Sigmoid colon (tissue), 6 donors: ENCODE measurements at regions not wholly inside any gene's neighbourhood (a gene's known extent, or its start where the extent isn't known, plus 50 kb on each side); places are given as distances from the start of the nearest gene placed in this dataset.
"Not testable (repeated sequence)": the region's sequence is repeated elsewhere in the genome, so short reads cannot be mapped to it uniquely, and the experiment has no call there.

ENCODE experiments used
- DNase-seq: peaks from one replicate; pipeline ENCODE4 v3.0.0-alpha.2; 2019
- H3K27ac ChIP-seq, 4 donors: fragments of 200-600 bp; sonication (generic); one replicate each; pipeline ENCODE4 v1.5.1; 2016 to 2019; ENCODE audit warnings: mild to moderate bottlenecking in 1 of 4
- H3K27me3 ChIP-seq, 3 donors: fragments of 200-600 bp; sonication (generic); one replicate each; pipeline ENCODE4 v1.5.1; 2019; ENCODE audit warnings: mild to moderate bottlenecking in 1 of 3
- H3K36me3 ChIP-seq, 4 donors: fragments of 200-600 bp; sonication (generic); one replicate each; pipeline ENCODE4 v1.5.1; 2016 to 2019
- H3K4me1 ChIP-seq, 4 donors: fragments of 200-600 bp; sonication (generic); one replicate each; pipeline ENCODE4 v1.5.1; 2017 to 2019
- H3K4me3 ChIP-seq, 4 donors: fragments of 200-600 bp; sonication (generic); one replicate each; pipeline ENCODE4 v1.5.1; 2017 to 2019; ENCODE audit warnings: mild to moderate bottlenecking in 2 of 4, moderate library complexity in 1 of 4
- H3K9me3 ChIP-seq, 4 donors: fragments of 200-600 bp in 3 of 4; sonication (generic) in 3 of 4; one replicate each; pipeline versions ENCODE4 v1.5.1 to v1.6.1; 2013 to 2019
- CTCF ChIP-seq, 4 experiments: fragments of 450-650 bp in 3 of 4; fragments of 200-600 bp in 1 of 4; IDR thresholded peaks; one replicate each; pipeline ENCODE4 v1.5.1; 2016 to 2019; ENCODE audit warnings: antibody characterized with exemption in 4 of 4, mild to moderate bottlenecking in 3 of 4, moderate library complexity in 2 of 4
- EP300 ChIP-seq, 4 donors: sonication (generic); formaldehyde crosslinking; IDR thresholded peaks; one replicate each; pipeline ENCODE4 v1.6.1; 2017; ENCODE audit warnings: antibody characterized with exemption in 4 of 4
- POLR2A ChIP-seq, 2 donors: fragments of 450-650 bp; IDR thresholded peaks; one replicate each; pipeline ENCODE4 v1.6.1; 2016; ENCODE audit warnings: antibody characterized with exemption in 2 of 2, mild to moderate bottlenecking in 2 of 2, moderate library complexity in 2 of 2
- POLR2AphosphoS5 ChIP-seq, 4 donors: sonication (generic); formaldehyde crosslinking; IDR thresholded peaks; one replicate each; pipeline ENCODE4 v1.6.1; 2017; ENCODE audit warnings: antibody characterized with exemption in 4 of 4
- WGBS, 2 donors: extraction: QIAGEN DNeasy Blood & Tissue Kit; methylation state at CpG; one replicate each; pipeline ENCODE4 v1.1.7; 2013; 5-methylcytosine and 5-hydroxymethylcytosine counted together
- intact Hi-C: fragments of 100-400 bp; cut with DNase I; formaldehyde crosslinking; loops from one replicate; pipeline ENCODE4 v1.15.1; 2023
- donor health status: healthy with polysubstance abuse.
- donor health status: healthy.

- no peak for DNase-seq
- H3K4me1 ChIP-seq, result no peaks in the 10 kb centered on the region
- no peaks in the 10 kb centered on the region for H3K9me3 ChIP-seq
- intact Hi-C loops, result no loop called here
- TF ChIP-seq EP300 (IDR thresholded peaks at IDR 0.05) (no peak), POLR2AphosphoS5 (IDR thresholded peaks at IDR 0.05) (no peak), CTCF (IDR thresholded peaks at IDR 0.05) (no peak), POLR2A (IDR thresholded peaks at IDR 0.05) (no peak)
- H3K27me3 ChIP-seq, result no peaks in the 10 kb centered on the region
- no peaks in the 10 kb centered on the region for H3K36me3 ChIP-seq
- no peak overlapping the region for H3K4me3 ChIP-seq
- no peak overlapping the region for H3K27ac ChIP-seq
- WGBS, 2 donors, result 17 to 60% methylated on average over 2 of the region's 2 CpGs
Observed at GRCh38 chr9:68627594-68627993, 77.4 kb upstream of the PIP5K1B start.

DNA sequence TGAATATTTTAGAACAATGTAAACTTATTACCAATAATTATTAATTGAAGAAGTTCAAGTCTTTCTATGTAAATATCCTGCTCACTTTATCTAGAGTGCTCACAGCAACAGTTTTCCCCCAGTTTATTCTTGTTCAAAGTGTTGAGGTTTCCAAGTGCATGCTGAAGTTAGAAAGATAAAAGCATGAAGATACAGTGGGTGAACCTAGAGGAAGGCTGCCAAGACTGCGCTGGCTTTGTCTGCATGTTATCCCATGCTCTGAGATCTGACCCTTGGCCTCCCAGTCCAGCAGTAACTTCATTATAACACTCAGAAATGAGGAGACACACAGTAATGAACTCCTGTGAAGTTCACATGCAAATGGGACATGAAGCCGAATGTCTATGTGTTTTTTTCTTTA lies 76.0 kb upstream of the PIP5K1B start:
- H3K9me3 ChIP-seq, result no peaks in the 10 kb centered on the region
- DNase-seq, result no peak
- 33 to 71% methylated on average over 2 of the region's 2 CpGs for WGBS, 2 donors
- no peak overlapping the region for H3K4me3 ChIP-seq
- no peak overlapping the region for H3K27ac ChIP-seq
- H3K4me1 ChIP-seq, result no peaks in the 10 kb centered on the region
- intact Hi-C loops, result no loop called here
- H3K36me3 ChIP-seq, result no peaks in the 10 kb centered on the region
- TF ChIP-seq POLR2A (IDR thresholded peaks at IDR 0.05), result no peak
- TF ChIP-seq EP300 (IDR thresholded peaks at IDR 0.05), result no peak
- TF ChIP-seq POLR2AphosphoS5 (IDR thresholded peaks at IDR 0.05), result no peak
- TF ChIP-seq CTCF (IDR thresholded peaks at IDR 0.05), result no peak
- H3K27me3 ChIP-seq, result no peaks in the 10 kb centered on the region

DNA sequence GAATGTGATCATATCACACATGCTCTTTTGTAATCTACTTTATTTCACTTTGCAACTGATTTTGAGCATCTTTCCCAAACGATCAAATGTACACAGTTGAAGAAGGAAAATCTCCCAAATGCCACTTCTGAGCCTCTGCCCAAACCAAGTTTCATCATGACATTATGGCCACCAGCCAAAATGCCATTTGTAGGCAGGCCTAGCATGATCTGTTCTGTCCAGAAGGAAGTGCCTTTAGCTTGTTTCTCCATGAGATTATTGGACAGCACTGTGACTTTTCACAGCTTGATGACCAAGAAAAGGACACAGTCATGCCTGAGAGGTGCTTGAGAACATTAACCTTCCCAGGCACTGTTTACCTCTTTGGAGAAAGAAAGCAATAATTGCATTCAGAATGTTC lies 73.2 kb upstream of the PIP5K1B start:
- no peak for DNase-seq
- Histone ChIP-seq H3K9me3 (no peaks in the 10 kb centered on the region), H3K4me3 (no peak overlapping the region), H3K27me3 (no peaks in the 10 kb centered on the region), H3K27ac (no peak overlapping the region), H3K36me3 (no peaks in the 10 kb centered on the region), H3K4me1 (no peaks in the 10 kb centered on the region)
- TF ChIP-seq POLR2AphosphoS5 (IDR thresholded peaks at IDR 0.05) (no peak), EP300 (IDR thresholded peaks at IDR 0.05) (no peak), CTCF (IDR thresholded peaks at IDR 0.05) (no peak), POLR2A (IDR thresholded peaks at IDR 0.05) (no peak)
- WGBS, 2 donors, result 52 to 60% methylated on average over 1 of the region's 1 CpG
- intact Hi-C loops, result no loop called here

- H3K36me3 ChIP-seq, result no peaks in the 10 kb centered on the region
- H3K9me3 ChIP-seq, result no peaks in the 10 kb centered on the region
- no peaks in the 10 kb centered on the region for H3K27me3 ChIP-seq
- TF ChIP-seq CTCF (IDR thresholded peaks at IDR 0.05), result no peak
- no peak for TF ChIP-seq EP300 (IDR thresholded peaks at IDR 0.05)
- TF ChIP-seq POLR2A (IDR thresholded peaks at IDR 0.05), result no peak
- no peak for TF ChIP-seq POLR2AphosphoS5 (IDR thresholded peaks at IDR 0.05)
- intact Hi-C loops, result no loop called here
- 21 to 65% methylated on average over 3 of the region's 3 CpGs for WGBS, 2 donors
- no peak overlapping the region for H3K4me3 ChIP-seq
- no peaks in the 10 kb centered on the region for H3K4me1 ChIP-seq
- H3K27ac ChIP-seq, result no peak overlapping the region
- DNase-seq, result no peak
Observed at GRCh38 chr9:68637020-68637419, 68.0 kb upstream of the PIP5K1B start.

GRCh38 chr9:68639261-68639660 lies 65.8 kb upstream of the PIP5K1B start:
- H3K36me3 ChIP-seq, H3K27ac ChIP-seq, H3K4me1 ChIP-seq, H3K27me3 ChIP-seq, intact Hi-C loops, H3K9me3 ChIP-seq, H3K4me3 ChIP-seq, DNase-seq: not testable (repeated sequence)
- WGBS, 2 donors, result 80 to 95% methylated on average over 7 of the region's 7 CpGs
